ENCODE measurements at regions not wholly inside any gene's neighbourhood (a gene's known extent, or its start where the extent isn't known, plus 50 kb on each side); places are given as distances from the start of the nearest gene placed in this dataset.
A peak's percentile ranks its signal among the peaks of the same experiment; 100 is the strongest.

GRCh38 chr3:177334803-177335202 is 137.5 kb upstream of the TBL1XR1 start:
- intact Hi-C loops (cut with micrococcal nuclease; ENCODE audit: unreplicated experiment), result no loop called here
- Histone ChIP-seq H3K9me2 (ENCODE audit: insufficient read depth) (no peaks in the 10 kb centered on the region), H3K4me2 (no peak overlapping the region), H2AFZ (no peak overlapping the region), H3K36me3 (ENCODE audit: low read depth) (no peaks in the 10 kb centered on the region), H3K79me2 (ENCODE audit: low read depth) (no peaks in the 10 kb centered on the region), H3K4me3 (no peak overlapping the region), H3F3A (ENCODE audit: insufficient read depth, low read depth) (peaks cover 15% of the 10 kb centered on the region), H3K9me3 (ENCODE audit: insufficient read depth, low read depth) (no peaks in the 10 kb centered on the region), H3K27ac (no peak overlapping the region), H4K20me1 (ENCODE audit: insufficient read depth) (no peaks in the 10 kb centered on the region), H3K27me3 (ENCODE audit: insufficient read depth, low read depth) (no peaks in the 10 kb centered on the region), H3K4me1 (replicated peaks; ENCODE audit: insufficient read depth) (peaks cover 56% of the 10 kb centered on the region)
- TF ChIP-seq EZH2 (IDR thresholded peaks at IDR 0.05; ENCODE audit: low read depth), result no peak
- TF ChIP-seq, protein P1, sequence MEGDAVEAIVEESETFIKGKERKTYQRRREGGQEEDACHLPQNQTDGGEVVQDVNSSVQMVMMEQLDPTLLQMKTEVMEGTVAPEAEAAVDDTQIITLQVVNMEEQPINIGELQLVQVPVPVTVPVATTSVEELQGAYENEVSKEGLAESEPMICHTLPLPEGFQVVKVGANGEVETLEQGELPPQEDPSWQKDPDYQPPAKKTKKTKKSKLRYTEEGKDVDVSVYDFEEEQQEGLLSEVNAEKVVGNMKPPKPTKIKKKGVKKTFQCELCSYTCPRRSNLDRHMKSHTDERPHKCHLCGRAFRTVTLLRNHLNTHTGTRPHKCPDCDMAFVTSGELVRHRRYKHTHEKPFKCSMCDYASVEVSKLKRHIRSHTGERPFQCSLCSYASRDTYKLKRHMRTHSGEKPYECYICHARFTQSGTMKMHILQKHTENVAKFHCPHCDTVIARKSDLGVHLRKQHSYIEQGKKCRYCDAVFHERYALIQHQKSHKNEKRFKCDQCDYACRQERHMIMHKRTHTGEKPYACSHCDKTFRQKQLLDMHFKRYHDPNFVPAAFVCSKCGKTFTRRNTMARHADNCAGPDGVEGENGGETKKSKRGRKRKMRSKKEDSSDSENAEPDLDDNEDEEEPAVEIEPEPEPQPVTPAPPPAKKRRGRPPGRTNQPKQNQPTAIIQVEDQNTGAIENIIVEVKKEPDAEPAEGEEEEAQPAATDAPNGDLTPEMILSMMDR (conservative IDR thresholded peaks at IDR 0.05), result no peak
- CTCF ChIA-PET, result no interaction called here
- no peak for DNase-seq
- POLR2A ChIA-PET (ENCODE audit: unreplicated experiment), result no interaction called here
- BruUV-seq (replicated peaks), result no TSS peak

GRCh38 chr3:177335728-177336127 is 138.4 kb upstream of the TBL1XR1 start:
- no peak overlapping the region for H3K27ac ChIP-seq
- peaks cover 15% of the 10 kb centered on the region for H3F3A ChIP-seq (ENCODE audit: insufficient read depth, low read depth)
- H3K4me1 ChIP-seq (replicated peaks; ENCODE audit: insufficient read depth), result peaks cover 56% of the 10 kb centered on the region
- ChIA-PET CTCF (no interaction called here), POLR2A (ENCODE audit: unreplicated experiment) (no interaction called here)
- DNase-seq, result peak in 1 of 2 experiments; percentile 71
- peak overlapping the region; percentile 45 for H3K4me2 ChIP-seq
- no peaks in the 10 kb centered on the region for H3K27me3 ChIP-seq (ENCODE audit: insufficient read depth, low read depth)
- no peaks in the 10 kb centered on the region for H3K79me2 ChIP-seq (ENCODE audit: low read depth)
- H2AFZ ChIP-seq, result no peak overlapping the region
- no peaks in the 10 kb centered on the region for H3K9me3 ChIP-seq (ENCODE audit: insufficient read depth, low read depth)
- H3K9me2 ChIP-seq (ENCODE audit: insufficient read depth), result no peaks in the 10 kb centered on the region
- BruUV-seq (replicated peaks), result no TSS peak
- TF ChIP-seq EZH2 (IDR thresholded peaks at IDR 0.05; ENCODE audit: low read depth), result no peak
- TF ChIP-seq, protein P1 (conservative IDR thresholded peaks at IDR 0.05), result no peak
- no peak overlapping the region for H3K4me3 ChIP-seq
- H4K20me1 ChIP-seq (ENCODE audit: insufficient read depth), result no peaks in the 10 kb centered on the region
- H3K36me3 ChIP-seq (ENCODE audit: low read depth), result no peaks in the 10 kb centered on the region
- intact Hi-C loops (cut with micrococcal nuclease; ENCODE audit: unreplicated experiment), result no loop called here

GRCh38 chr3:177336873-177337450 is 139.7 kb upstream of the TBL1XR1 start:
- no peak for TF ChIP-seq EZH2 (IDR thresholded peaks at IDR 0.05; ENCODE audit: low read depth)
- TF ChIP-seq, protein P1 (conservative IDR thresholded peaks at IDR 0.05), result no peak
- H3K4me2 ChIP-seq, result no peak overlapping the region
- no peak overlapping the region for H3K27ac ChIP-seq
- intact Hi-C loops (cut with micrococcal nuclease; ENCODE audit: unreplicated experiment), result no loop called here
- no peaks in the 10 kb centered on the region for H3K36me3 ChIP-seq (ENCODE audit: low read depth)
- DNase-seq, result no peak
- H3K4me3 ChIP-seq, result no peak overlapping the region
- no peaks in the 10 kb centered on the region for H4K20me1 ChIP-seq (ENCODE audit: insufficient read depth)
- H3K27me3 ChIP-seq (ENCODE audit: insufficient read depth, low read depth), result no peaks in the 10 kb centered on the region
- H3K9me2 ChIP-seq (ENCODE audit: insufficient read depth), result no peaks in the 10 kb centered on the region
- H3K79me2 ChIP-seq (ENCODE audit: low read depth), result no peaks in the 10 kb centered on the region
- H3K9me3 ChIP-seq (ENCODE audit: insufficient read depth, low read depth), result no peaks in the 10 kb centered on the region
- BruUV-seq (replicated peaks), result no TSS peak
- H3F3A ChIP-seq (ENCODE audit: insufficient read depth, low read depth), result peaks cover 15% of the 10 kb centered on the region
- no peak overlapping the region for H2AFZ ChIP-seq
- peaks cover 56% of the 10 kb centered on the region for H3K4me1 ChIP-seq (replicated peaks; ENCODE audit: insufficient read depth)
- POLR2A ChIA-PET (ENCODE audit: unreplicated experiment), result interaction anchor here (0.7 kb wide), 1 partner anchor 142 kb away, joined by 16 read pairs; no protein-coding TSS in a partner anchor
- CTCF ChIA-PET, result no interaction called here

All from PC-9 (cell line).